RPMI8226 (cell line): ENCODE measurements at regions not wholly inside any gene's neighbourhood (a gene's known extent, or its start where the extent isn't known, plus 50 kb on each side); places are given as distances from the start of the nearest gene placed in this dataset.

ENCODE experiments used
- DNase-seq: peaks from one replicate; pipeline ENCODE4 v3.0.0-alpha.2; 2015

DNA sequence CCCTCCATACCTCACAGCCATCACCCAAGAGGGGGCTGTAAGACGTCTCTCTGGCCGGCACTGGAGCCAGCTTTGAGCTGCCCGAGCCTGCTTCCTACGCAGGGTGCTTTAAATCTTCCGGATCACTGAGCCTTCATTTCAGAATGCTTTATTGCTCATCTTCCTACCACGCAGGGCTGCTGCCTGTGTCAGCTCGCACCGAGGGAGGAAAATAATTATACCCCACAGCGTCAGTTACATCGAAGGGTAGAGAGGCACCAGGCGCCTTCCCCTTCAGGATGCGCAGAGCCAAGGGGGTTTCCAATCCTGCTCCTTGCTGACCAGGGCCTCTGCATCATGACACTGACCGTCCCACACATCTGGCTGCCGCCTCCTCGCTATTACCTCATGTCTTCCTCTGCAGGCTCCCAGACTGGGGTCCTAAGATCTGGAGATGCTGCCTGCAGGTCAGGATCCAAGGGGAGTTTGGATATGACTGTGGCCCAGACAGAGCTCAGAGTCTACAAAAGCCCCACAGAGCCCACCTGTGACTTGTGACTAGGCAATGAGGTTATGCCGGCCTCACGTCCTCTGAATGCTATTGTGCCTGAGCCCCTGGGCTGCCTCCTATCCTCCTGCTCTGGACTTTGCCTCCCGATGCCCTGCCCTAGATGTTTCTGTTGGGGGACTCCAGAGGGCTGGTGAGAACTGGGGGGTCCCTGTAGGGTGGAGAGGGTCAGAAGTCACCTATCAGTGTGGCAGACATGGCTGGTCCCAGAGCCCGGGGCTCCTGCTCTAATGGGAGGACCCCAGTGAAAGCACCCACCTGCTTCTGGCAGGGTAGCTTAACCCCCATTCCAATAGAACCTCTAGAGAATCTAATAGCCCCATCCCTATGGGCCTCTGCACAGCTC, 220.3 kb upstream of the RTL1 start:
- DNase-seq, result no peak

DNA sequence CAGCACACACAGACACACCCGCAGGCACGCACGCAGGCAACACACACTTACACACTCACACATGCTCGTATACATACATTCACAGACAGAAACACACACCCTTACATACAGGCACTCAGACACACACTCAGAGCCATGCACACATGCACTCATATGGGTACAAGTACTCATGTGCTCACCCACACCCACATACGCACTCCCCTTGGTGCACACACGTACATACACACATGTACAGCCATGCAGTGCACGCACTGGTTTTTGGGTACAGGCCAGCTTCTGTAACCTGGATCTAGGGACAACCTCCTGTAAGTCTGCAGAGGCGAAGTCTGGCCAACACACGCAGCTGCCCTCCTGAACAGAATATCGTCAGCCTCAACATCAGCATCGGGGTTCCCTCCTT, 221.3 kb upstream of the RTL1 start:
- no peak for DNase-seq

DNA sequence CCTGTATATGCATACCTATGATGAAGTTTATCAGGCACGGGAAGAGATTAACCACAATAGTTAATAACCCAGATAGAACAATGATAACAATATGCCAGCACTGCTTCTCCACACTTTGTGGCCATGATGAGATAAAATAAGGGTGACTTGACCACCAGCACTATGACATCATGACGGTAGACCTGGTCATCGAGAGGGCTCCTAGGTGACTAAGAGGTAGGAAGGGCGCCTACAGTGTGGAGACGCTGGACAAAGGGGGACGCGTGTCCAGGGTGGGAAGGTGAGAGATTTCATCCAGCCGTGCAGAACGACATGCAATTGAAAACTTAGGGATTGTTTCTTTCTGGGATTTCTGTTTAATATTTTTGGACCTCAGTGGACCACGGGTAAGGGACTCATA, 221.8 kb upstream of the RTL1 start:
- no peak for DNase-seq

DNA sequence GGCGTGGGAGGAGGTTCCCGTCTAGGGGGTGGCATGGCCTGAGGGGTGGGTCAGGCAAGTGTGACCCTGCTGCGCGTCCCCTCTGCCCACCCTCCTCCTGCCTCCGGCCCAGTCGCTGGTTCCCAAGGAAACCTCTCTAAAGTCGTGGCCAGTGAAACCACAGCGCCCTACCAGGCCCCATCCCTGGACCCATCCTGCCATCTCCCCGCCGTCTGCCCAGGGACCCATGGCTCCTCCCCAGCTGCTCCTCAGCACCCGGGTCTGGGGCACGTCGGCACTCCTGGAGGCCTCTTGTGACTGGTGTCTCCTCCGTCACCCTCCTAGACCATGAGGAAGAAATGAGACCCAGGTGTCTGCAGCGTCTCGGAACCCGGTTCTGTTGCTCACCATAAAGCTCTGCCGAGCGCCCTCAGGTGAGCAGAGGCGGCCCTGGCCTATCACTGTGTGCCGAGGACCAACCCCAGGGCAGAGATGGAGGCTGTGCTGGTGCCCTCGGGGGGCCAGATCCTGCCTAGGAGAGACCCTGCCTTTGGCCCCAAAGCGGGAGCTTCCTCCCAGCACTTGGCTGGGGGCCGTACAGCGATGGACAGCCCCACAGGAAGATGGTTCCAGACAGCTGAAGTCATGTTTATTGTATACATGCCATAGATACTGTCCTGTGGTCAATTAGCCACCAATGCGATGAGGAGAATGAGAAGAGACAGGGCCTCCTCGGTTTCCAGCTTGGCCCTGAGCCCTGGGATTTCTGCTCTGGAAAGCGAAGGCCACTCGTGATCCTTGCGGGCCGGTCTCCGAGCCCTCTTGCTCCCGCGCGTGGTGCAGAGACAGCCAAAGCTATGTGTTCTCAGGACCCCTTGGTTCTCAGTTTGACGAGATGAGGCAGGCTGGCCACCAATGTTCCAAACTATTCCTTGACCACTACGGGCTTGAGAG, 222.5 kb upstream of the RTL1 start:
- DNase-seq, result no peak

DNA sequence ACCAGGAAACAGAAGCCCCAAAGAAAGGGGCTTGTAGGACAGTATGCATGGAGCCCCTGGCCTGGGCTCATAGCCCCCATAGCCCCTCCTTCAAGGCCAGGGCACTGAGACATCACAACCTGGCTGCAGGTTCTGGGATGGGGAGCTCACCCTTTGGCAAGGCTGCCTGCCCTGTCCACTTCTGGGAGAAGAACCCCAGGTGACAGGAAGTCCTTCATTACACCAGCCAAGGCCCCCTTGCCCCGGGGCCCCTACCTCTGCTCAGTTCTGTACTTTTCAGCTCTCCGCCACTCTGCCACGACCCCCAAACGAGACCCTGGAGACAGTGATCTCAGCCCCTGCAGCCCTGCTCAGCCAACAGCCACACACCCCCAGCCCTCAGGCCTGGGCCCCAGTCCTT, 223.2 kb upstream of the RTL1 start:
- DNase-seq, result no peak

DNA sequence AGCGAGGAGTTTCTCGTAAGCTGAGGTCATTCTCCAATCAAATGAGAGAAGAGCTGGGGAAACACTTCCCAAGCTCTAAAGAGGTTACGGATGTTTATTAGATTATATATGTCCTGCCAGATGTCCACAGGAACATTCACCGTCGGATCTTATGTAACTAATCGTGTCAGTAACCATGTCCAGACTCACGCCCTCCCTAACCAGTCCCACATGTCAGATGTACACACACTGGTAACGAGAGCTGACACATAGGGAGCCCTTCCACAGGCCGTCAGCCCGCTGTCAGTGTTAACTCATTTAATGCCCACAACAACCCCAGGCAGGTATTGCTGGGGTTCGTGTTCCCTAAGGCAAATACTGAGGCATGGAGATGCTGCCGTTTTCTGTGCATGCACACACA, 223.7 kb upstream of the RTL1 start:
- no peak for DNase-seq

DNA sequence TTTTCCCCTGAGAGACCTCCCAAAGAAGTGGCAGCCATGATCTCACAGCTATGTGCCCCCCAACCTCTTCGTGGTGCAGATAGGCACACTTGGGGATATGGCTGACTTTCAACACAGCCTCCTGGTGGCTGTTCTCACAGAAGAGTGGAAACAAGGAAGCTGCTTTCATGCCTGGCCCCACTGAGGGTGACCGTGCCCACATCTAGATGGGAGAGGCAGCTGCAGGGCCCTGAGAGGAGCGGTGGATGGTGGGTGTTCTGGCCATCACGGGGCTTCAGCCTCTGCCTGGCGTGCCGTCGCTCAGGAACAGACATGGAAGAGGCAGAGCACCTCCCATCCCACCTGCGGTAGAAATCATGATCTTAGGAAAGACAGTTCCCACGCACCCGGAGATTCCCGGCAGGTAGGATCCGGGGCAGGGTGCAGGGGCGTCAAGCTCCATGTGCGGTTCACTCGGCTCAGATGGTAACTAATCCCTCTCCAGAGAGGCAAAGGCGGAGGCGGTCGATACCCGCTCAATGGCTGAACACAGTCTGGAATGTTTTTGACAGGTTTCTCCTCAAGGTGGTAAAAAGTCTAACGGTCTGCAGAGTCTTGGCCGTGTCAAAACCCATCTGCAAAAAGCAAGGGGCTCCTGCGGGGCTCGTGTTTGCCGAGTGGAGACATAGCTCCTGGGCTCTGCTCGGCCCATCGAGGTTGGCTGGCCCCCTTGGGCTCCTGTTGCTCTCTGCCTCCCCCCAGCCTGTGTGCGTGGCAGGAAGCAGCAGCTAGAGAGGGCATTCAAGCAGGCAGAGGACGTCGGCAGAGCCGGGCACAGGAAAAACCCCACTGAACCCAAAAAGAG, 225.2 kb upstream of the RTL1 start:
- no peak for DNase-seq

DNA sequence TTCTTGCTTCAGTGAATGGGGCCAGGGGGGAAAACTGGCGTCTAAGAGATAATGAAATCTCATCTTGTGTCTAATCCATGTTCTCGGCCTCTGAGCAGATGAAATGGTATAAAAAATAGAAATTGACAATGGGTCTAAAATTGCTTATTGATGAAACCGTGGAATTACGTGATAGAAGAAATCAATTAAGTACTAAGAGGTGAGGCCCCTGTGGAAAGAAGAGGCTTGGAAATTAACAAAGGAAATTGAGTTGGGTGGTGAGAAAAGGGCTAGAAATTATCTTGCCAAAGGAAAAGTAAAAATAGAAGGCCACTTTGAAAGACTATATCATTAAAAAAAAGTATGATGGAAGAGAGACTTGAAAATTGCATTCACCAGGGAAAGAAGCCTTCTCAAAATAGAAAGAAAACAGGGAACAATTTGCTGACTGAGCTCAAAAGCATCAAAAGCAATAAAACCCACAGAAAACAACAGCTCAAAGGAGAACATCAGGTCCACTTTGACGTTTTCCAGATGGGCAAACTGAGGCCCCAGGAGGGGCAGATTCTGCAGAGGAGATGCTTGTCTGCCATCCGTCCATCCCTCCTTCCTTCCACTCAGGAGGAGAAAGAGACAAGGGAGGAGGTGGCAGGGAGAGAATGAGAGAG, 226.1 kb upstream of the RTL1 start:
- no peak for DNase-seq

DNA sequence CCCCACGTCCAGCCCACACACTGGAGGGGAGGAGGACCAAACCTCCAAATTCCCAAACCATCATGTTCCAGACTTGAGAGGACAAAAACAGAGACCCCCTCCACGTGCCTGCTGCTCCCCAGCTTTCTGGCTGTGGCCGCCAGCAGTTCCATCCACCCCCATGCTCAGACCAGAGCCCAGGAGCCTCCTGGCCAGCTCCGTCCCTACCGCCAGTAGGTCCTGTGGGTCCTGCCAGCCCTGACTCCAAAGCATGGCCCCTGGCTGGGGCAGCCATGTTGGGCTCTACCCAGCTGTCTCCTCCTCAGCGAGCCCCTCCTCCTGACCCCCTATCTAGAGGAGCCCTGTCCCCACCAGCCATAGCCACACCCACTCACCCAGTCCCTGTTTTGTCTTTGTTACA, 227.3 kb upstream of the RTL1 start:
- no peak for DNase-seq

DNA sequence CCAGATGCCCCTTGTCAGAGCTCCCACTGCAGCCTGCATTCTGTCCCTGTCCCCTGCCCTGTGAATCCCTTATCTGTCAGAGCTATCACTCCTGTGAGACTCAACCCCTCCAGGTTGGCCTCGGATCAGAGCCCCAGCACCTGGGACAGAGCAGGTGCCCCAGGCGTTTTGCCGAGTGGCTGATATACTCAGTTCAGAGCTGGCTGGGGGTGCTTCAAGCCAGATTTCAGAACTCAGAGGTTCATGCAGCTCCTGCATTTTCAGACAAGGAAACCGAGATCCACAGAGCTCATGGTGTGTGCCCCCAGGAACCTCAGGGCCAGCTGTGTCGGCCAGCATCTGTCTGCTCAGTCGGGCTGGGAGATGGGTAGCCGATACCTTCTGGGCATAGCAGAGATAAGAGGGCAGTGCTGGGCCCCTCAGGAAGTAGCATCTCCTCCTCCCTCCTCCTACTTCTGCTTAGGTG, 228.0 kb upstream of the RTL1 start:
- DNase-seq, result no peak

DNA sequence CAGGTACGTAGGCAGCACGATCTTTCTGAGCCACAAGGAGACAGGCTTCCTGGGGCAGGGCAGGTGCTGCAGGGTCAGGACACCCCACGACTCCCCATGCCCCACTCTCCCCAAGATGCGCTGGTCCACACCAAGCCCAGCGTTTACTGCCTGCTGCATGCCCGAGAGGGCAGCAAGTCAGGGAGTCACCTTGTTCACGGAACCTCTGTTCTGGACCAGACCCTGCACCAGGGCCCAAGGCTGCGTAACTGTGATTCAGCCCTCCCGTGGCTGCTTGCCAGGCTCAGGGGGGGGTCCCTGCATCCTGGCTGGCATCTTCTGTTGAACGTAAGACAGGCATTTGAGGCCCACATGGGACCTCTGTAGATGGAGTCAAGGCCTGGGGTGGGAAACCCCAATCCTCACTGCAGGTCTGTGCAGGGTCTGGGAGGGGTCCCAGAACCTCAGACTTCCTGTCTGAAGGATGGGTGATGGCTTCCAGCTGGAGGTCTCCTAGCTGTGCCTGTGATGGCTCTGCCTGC, 228.6 kb upstream of the RTL1 start:
- no peak for DNase-seq

DNA sequence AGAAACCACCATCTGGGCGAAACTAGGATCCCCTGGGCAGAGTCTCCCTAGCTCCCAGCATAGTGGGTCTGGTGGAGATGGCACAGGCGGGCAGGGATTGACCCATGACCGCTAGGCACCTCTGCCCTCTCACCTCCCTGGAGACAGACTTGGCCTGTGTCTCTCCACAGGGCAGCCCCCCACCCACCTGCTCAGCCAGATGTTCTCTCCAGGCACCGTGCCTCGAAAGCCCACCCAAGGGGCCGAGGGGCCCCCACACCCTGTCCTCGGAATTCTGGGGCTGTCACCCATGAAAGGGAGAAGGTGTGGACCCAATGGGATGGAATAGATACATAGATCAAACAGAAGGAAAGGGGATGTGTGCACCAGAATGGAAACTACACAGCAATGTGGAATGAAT, 229.1 kb upstream of the RTL1 start:
- DNase-seq, result no peak

DNA sequence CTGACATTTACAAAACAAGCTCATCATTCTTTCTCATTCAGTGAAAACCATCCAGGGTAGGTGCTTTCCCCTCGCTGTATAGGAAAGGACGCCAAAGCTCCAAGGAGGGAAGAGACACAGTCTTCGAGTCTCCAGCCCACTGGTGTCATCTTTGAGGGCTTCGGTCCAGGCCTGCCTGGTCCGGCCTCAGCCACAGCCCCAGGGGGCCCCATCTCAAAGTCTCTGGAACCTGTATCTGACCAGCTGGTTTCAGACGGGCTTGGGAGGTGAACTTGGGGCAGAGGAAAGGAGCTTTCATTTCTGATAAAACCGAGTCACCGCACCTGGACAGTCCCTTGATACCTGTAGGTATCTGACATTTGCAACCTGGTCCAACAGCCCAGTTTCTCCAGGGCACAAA, 229.5 kb upstream of the RTL1 start:
- DNase-seq, result no peak

DNA sequence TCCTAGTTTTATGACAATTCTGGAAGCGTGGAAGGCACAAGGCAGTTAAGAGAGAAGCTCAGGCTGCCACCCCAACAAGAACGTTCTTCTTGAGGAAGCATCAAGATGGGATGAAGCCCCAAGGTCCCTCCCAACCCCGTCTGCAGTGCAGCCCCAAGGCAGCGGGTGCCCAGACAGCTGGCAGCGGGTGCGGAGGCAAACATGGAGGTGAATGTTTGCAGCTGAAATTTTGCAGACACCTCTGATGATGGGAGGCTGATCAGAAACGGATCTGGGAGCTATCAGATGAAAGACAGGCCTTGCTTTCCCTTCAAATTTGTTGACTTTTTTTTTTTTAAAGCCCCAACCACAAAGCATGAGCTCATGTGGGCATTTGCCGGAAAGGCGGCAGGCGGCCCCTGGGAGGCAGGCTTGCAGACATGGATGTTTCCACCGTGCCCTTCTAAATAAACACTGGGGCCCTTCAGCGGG, 230.7 kb upstream of the RTL1 start:
- DNase-seq, result no peak

DNA sequence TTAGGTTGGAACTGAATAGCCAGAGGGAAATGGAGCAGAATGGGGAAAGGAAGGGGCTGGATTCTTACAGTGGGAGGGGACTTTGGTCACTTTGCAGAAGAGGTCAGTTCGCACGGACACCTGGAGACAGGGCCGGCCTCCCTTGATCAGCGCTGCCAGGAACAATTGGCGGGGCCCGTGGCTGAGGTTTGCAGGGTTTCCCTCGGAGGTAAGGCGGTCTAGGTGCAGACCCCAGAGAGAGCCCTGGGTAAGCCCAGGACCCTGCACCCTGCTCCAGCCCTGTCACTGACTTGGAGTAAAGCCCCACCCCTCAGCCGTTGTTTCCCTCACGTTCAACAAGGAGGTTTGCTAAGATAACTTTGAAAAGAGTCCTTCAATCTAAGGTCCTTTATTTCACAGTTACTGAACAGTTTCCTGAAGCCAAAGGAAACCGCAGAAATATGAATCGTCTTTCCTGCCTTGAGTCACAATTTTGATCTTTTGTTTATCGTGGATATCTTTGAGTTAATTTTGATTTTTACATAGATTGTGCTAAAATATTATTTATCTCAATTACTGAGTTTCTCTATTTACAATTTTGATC, 231.4 kb upstream of the RTL1 start:
- no peak for DNase-seq

DNA sequence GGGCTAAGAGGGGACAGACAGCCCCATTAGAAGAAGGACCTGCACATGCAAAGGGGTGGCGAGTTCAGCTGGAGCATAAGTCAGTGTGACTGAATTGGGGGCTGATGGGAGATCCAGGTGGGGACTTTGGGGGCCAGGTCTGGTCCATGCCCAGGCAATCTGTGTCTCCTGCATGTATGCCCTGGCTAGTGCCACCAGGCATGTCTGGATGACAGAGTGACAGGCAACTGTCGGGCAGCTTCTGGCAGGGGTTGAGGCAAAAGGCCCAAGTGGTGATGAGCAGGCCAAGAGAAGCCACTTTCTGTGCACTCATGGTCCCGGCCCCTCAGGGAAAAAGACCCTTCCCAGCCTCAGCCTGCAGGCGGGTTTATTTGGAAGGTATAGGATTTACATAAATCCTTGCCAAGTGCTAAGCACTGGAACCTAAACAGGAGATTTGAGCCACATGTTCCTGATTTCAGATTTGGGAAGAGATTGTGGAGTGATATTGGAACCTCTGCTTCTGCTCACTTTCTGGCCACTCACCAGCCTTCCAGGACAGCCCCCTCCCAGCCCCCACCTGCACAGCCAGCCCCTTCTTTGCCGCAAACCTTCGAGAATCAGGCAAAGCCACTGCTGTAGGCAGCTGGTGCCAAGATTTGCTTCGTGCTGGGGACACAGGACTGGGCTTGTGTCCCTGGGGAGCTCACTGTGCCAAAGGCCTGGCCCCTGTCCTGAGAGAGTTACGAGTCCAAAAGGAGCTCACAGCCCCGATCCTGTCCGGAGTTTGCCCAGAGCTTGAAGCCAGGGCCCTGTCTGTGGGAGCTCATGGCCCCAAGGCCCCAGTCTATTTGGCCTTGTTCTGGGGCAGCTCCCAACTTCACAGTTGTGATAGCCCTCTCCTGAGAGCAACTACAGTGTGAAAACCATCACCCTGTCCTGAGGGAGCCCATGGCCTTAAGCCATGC, 232.5 kb upstream of the RTL1 start:
- DNase-seq, result no peak

DNA sequence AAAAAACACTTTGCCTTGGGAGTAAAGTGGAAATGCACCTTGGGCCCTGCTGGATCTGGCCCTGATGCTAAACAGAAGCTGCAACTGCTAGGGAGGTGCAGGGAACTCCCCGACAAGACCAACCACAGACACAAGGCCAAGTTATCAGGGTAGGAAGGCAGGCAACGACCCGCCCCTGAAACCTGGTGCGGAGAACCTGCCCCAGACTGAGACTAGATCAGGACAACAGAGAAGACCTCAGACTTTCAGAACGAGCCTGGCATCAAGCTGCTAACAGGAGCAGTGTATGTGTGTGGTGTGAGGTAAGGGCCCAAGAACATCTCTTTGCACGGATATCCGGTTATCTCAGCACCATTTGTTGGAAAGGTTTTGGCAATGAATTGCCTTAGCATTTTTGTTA, 233.7 kb upstream of the RTL1 start:
- no peak for DNase-seq

DNA sequence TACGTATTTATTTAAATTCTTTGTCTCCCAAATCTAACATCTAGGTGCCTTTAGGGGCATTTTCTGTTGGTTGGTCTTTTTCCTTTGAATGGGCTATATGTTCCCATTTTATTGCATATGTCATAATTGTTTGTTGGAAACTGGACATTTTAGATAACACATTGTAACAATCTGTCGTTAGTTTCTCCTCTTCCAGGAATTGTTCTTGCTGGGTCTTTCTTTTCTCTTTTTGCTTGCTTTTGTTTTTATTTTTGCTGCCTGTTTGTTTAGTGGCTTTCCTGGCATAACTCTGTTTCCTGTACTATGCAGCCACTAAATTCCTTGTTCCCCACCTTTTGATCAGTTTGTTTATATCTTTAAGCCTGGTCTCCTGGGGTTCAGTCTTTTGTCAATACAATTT, 244.3 kb upstream of the RTL1 start:
- no peak for DNase-seq

DNA sequence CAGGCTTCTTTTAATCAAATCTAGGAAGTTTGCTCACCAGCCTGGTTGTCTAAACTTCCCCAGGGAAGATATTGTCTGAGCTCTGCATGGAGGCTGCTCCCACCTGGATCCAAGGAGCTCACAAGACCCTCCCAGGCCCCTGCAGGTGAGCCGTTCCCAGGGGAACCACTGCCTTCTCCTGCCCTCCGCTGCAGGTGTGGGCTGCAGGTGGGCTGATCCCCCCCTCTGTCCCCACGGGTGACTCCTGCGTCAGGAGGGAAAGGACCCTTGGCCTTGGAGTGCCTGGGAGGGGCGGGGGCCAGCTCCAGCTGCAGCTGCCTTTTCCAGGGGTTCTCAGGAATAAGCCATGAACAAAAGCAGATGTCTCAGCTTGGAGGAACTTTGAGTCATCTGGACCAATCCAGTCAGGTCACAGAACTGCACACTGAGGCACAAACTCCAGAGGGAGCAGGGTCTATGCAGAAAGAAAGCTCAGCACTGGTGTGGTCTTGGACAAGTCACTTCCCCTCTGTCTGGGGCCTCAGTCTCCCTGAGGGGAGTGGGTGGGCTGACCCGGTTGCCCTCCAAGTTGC, 246.6 kb upstream of the RTL1 start:
- no peak for DNase-seq
